Cardiac muscle cell (in vitro differentiated cells and primary cell): ENCODE measurements at regions not wholly inside any gene's neighbourhood (a gene's known extent, or its start where the extent isn't known, plus 50 kb on each side); places are given as distances from the start of the nearest gene placed in this dataset.
A peak's percentile ranks its signal among the peaks of the same experiment; 100 is the strongest.

Experiments used
- DNase-seq, 2 donors: peaks; one replicate each; pipeline versions ENCODE4 v3.0.0 to v3.0.0-alpha.2; 2010 to 2017; ENCODE audit warnings: low read depth in 1 of 2, low spot score in 1 of 2
- H3K27ac ChIP-seq: fragments of 200-600 bp; sonication (generic); 2 replicates; pipeline ENCODE4 v1.5.1; 2016
- H3K27me3 ChIP-seq: fragments of 200-600 bp; sonication (generic); 2 replicates; pipeline ENCODE4 v1.6.0; 2016; ENCODE audit warnings: control low read depth
- H3K36me3 ChIP-seq: fragments of 200-600 bp; sonication (generic); 2 replicates; pipeline ENCODE4 v1.5.1; 2016; ENCODE audit warnings: control low read depth
- H3K4me1 ChIP-seq: fragments of 200-600 bp; sonication (generic); 2 replicates; pipeline ENCODE4 v1.8.1; 2017; ENCODE audit warnings: low read depth, mild to moderate bottlenecking, mixed run types
- H3K4me3 ChIP-seq: fragments of 200-600 bp; sonication (generic); 2 replicates; pipeline ENCODE4 v1.5.1; 2016; ENCODE audit warnings: mild to moderate bottlenecking
- H3K9me3 ChIP-seq: fragments of 200-600 bp; sonication (generic); 2 replicates; pipeline ENCODE4 v1.5.1; 2017; ENCODE audit warnings: low read depth, mild to moderate bottlenecking, control low read depth
- TF ChIP-seq, protein P1 (sequence below): IDR thresholded peaks from 2 replicates; pipeline ENCODE4 v1.5.1; 2012; ENCODE audit warnings: low read depth, mild to moderate bottlenecking, low read length

DNA sequence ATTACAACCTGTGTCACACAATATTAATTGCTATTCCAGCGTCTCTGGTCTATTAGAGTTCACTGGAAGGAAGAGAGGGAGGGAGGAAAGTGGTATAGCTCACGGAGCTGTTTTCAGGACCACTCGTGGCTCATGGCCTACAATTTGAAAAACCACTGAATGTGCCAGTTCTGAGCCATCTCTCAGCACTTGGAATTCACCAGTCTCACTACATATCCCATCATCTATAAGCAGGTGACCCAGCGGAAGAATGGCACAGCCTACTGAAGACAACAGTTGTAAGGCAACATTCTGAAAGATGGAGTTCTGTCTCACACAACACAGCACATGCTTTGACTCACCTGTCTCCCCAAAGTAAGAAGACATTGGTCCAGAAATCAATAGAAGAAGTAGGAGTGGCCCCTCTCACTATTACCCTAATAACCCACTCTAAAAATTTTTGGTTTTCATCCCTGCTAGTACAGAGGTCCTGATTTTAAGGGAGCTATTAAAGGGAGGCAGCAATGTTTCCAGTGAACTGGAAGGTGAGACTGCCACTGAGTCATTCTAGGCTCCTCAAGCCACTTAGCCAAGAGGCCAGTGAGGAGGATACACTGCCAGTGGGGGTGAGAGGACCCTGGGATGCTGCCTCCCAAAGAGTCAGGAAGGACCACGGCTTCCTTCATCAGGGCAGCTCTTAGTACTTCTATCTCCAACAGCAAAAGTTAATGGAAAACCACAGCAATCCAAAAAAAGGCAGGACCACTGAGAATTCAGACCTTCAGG is 50.0 kb upstream of the DOCK9 start:
- H3K4me3 ChIP-seq, result no peak overlapping the region
- H3K36me3 ChIP-seq, result no peaks in the 10 kb centered on the region

DNA sequence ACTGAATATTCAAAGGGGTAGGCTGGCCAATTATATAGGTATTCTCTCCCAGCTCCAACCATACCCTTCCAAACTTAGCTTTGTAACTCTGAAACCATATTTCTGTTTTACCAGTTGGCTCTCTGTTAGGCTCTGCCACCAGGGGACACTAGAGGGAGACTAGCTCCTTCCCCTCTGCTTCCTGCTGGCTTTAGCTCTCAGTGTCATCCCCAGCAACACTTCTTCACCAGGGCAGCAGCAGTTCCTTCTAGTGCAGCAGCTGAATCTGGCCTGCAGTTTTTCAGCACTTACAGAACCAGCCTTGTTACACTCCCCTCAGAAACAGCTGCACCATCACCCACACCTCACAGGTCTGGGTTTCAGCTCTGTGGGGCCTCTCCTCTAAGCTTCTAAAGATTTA is 51.0 kb upstream of the DOCK9 start:
- no peak for DNase-seq
- H3K9me3 ChIP-seq, result no peaks in the 10 kb centered on the region
- H3K4me3 ChIP-seq, result no peak overlapping the region

More for the DNA sequence above, 50.0 kb upstream of the DOCK9 start:
- Histone ChIP-seq H3K4me1 (no peaks in the 10 kb centered on the region), H3K27me3 (no peaks in the 10 kb centered on the region), H3K27ac (no peak overlapping the region), H3K9me3 (no peaks in the 10 kb centered on the region)
- TF ChIP-seq, protein P1, sequence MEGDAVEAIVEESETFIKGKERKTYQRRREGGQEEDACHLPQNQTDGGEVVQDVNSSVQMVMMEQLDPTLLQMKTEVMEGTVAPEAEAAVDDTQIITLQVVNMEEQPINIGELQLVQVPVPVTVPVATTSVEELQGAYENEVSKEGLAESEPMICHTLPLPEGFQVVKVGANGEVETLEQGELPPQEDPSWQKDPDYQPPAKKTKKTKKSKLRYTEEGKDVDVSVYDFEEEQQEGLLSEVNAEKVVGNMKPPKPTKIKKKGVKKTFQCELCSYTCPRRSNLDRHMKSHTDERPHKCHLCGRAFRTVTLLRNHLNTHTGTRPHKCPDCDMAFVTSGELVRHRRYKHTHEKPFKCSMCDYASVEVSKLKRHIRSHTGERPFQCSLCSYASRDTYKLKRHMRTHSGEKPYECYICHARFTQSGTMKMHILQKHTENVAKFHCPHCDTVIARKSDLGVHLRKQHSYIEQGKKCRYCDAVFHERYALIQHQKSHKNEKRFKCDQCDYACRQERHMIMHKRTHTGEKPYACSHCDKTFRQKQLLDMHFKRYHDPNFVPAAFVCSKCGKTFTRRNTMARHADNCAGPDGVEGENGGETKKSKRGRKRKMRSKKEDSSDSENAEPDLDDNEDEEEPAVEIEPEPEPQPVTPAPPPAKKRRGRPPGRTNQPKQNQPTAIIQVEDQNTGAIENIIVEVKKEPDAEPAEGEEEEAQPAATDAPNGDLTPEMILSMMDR, result no peak
- no peak for DNase-seq

DNA sequence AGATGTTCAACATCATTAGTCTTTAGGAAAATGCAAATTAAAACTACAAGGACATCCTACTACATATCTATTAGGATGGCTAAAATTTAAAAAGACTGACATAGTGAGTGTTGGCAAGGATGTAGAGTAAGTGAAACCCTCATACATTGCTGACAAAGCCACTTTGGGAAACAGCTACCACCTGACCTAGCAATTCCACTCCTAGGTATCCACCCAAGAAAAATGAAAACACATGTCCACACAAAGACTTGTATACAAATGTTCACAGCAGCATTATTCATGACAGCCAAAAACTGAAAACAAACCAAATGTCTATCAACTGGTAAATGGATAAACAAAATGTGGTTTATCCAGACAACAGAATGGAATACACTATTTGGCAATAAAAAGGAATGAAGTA is 51.7 kb upstream of the DOCK9 start:
- Histone ChIP-seq H3K9me3 (no peaks in the 10 kb centered on the region), H3K27me3 (no peaks in the 10 kb centered on the region)
- TF ChIP-seq, protein P1, result no peak

More for the DNA sequence above, 51.0 kb upstream of the DOCK9 start:
- Histone ChIP-seq H3K36me3 (no peaks in the 10 kb centered on the region), H3K27ac (no peak overlapping the region), H3K27me3 (no peaks in the 10 kb centered on the region), H3K4me1 (peaks cover under 1% of the 10 kb centered on the region)
- TF ChIP-seq, protein P1, result peak; percentile 26

DNA sequence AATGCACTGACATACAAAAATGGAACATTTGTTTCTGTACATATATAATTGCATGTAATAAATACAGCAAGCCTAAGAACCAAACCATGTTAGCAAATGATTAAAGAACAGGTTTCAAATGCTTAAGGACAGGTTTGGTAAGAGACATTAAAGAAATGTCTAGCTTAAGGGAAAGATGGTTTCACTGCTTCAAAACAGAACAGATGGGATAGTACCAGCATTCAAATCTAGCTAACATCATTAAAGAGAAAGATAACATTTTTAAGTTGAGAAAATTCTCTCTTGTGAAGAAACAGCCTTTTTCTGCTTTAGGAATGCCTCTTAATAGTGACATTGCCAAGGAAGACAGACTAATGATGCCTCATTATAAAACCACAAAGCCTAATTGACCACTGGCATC is 52.5 kb upstream of the DOCK9 start:
- no peak overlapping the region for H3K27ac ChIP-seq
- no peaks in the 10 kb centered on the region for H3K9me3 ChIP-seq
- H3K4me1 ChIP-seq, result peaks cover 4% of the 10 kb centered on the region
- TF ChIP-seq, protein P1, result no peak
- no peaks in the 10 kb centered on the region for H3K27me3 ChIP-seq
- DNase-seq, result no peak
- H3K36me3 ChIP-seq, result no peaks in the 10 kb centered on the region
- no peak overlapping the region for H3K4me3 ChIP-seq

More for the DNA sequence above, 51.7 kb upstream of the DOCK9 start:
- Histone ChIP-seq H3K4me1 (peaks cover 4% of the 10 kb centered on the region), H3K36me3 (no peaks in the 10 kb centered on the region), H3K27ac (no peak overlapping the region), H3K4me3 (no peak overlapping the region)
- no peak for DNase-seq

DNA sequence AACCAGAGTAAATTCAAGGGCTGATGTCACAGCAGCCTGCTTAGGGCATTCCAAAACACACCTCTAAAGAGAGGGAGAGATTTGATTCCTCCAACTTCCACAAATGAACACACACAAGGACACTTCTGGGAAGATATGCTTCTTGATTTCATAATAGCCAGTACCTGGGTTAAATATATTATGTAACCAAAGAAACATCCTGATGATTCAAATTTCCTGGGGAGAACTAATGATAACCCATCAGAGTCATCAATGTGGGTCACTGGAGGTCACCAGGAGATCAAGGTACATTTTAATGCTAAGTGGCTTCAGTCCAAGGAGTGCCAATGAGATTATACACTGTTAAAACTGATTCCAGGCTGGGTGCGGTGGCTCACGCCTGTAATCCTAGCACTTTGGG is 54.0 kb upstream of the DOCK9 start:
- no peak overlapping the region for H3K4me3 ChIP-seq
- peaks cover 4% of the 10 kb centered on the region for H3K4me1 ChIP-seq
- no peaks in the 10 kb centered on the region for H3K36me3 ChIP-seq
- no peaks in the 10 kb centered on the region for H3K27me3 ChIP-seq
- no peak overlapping the region for H3K27ac ChIP-seq
- H3K9me3 ChIP-seq, result no peaks in the 10 kb centered on the region
- DNase-seq, result no peak
- TF ChIP-seq, protein P1, result no peak
